Upper lobe of left lung (tissue), 4 donors: ENCODE measurements at regions not wholly inside any gene's neighbourhood (a gene's known extent, or its start where the extent isn't known, plus 50 kb on each side); places are given as distances from the start of the nearest gene placed in this dataset.

ENCODE experiments used
- CTCF ChIP-seq, 6 experiments: fragments of 450-650 bp in 4 of 6; fragments of 200-600 bp in 2 of 6; sonication (generic) in 2 of 6; IDR thresholded peaks; one replicate each; pipeline ENCODE4 v1.5.1; 2016 to 2019; ENCODE audit warnings: antibody characterized with exemption in 6 of 6
- EP300 ChIP-seq, 4 donors: sonication (generic); formaldehyde crosslinking; IDR thresholded peaks; one replicate each; pipeline ENCODE4 v1.5.1; 2017; ENCODE audit warnings: antibody characterized with exemption in 4 of 4, control low read depth in 2 of 4
- POLR2A ChIP-seq, 4 donors: fragments of 450-650 bp; IDR thresholded peaks; one replicate each; pipeline ENCODE4 v1.5.1; 2016 to 2017; ENCODE audit warnings: antibody characterized with exemption in 4 of 4, mild to moderate bottlenecking in 2 of 4

DNA sequence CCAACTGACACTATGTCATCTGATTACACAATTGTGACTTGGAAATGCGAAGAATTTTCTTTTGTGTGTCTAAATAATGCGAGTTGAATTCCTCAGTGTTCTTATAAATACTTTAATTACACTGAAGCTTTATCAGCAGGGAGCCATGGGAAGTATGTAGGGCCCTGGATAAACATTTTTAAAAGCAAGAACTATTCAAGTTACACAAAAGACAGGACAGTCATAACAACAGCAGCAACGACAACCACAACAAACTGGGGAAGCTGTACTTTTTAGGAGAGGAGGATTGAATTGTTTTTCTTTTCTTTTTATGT, 250.3 kb upstream of the ZNF608 start:
- TF ChIP-seq CTCF (IDR thresholded peaks at IDR 0.05): no peak
- no peak for TF ChIP-seq POLR2A (IDR thresholded peaks at IDR 0.05)
- TF ChIP-seq EP300 (IDR thresholded peaks at IDR 0.05): no peak
